NCI-H1694 treated with DMSO at 0.1 percent for 48 hours (cell line): ENCODE measurements at regions not wholly inside any gene's neighbourhood (a gene's known extent, or its start where the extent isn't known, plus 50 kb on each side); places are given as distances from the start of the nearest gene placed in this dataset.
A peak's percentile ranks its signal among the peaks of the same experiment; 100 is the strongest.

Source experiments
- DNase-seq: peaks from one replicate; lab custom pipeline; 2025; lab: John Stamatoyannopoulos, UW

GRCh38 chr2:12930391-12930790 lies 213.7 kb downstream of the TRIB2 start:
- no peak for DNase-seq

- peak; percentile 78 for DNase-seq
Observed at GRCh38 chr2:12931186-12931844, 214.6 kb downstream of the TRIB2 start.

- DNase-seq = no peak
Observed at GRCh38 chr2:12932192-12932591, 215.5 kb downstream of the TRIB2 start.

GRCh38 chr2:12934146-12934756 lies 217.5 kb downstream of the TRIB2 start:
- no peak for DNase-seq

- DNase-seq = no peak
Observed at GRCh38 chr2:12935222-12935621, 218.5 kb downstream of the TRIB2 start.

GRCh38 chr2:12935796-12936195 lies 219.1 kb downstream of the TRIB2 start:
- DNase-seq = no peak

- no peak for DNase-seq
Observed at GRCh38 chr2:12941203-12941602, 224.5 kb downstream of the TRIB2 start.

- DNase-seq = no peak
Observed at GRCh38 chr2:12948231-12948960, 231.7 kb downstream of the TRIB2 start.

- no peak for DNase-seq
Observed at GRCh38 chr2:12948961-12949353, 232.2 kb downstream of the TRIB2 start.

- DNase-seq = no peak
Observed at GRCh38 chr2:12949406-12949805, 232.7 kb downstream of the TRIB2 start.

GRCh38 chr2:12950174-12950573 lies 233.4 kb downstream of the TRIB2 start:
- no peak for DNase-seq

- DNase-seq = no peak
Observed at GRCh38 chr2:12950957-12951656, 234.4 kb downstream of the TRIB2 start.

- DNase-seq = no peak
Observed at GRCh38 chr2:12951657-12951973, 234.9 kb downstream of the TRIB2 start.

- no peak for DNase-seq
Observed at GRCh38 chr2:12953596-12953995, 236.9 kb downstream of the TRIB2 start.

- DNase-seq = no peak
Observed at GRCh38 chr2:12955864-12956263, 239.1 kb downstream of the TRIB2 start.

- no peak for DNase-seq
Observed at GRCh38 chr2:12957251-12957650, 240.5 kb downstream of the TRIB2 start.

- DNase-seq = no peak
Observed at GRCh38 chr2:12959935-12960334, 243.2 kb downstream of the TRIB2 start.

GRCh38 chr2:12960671-12961070 lies 243.9 kb downstream of the TRIB2 start:
- no peak for DNase-seq

- DNase-seq = no peak
Observed at GRCh38 chr2:12964904-12965539, 248.3 kb downstream of the TRIB2 start.

GRCh38 chr2:12965540-12966269 lies 249.0 kb downstream of the TRIB2 start:
- DNase-seq = peak; percentile 27

- no peak for DNase-seq
Observed at GRCh38 chr2:12967804-12968203, 251.1 kb downstream of the TRIB2 start.

- DNase-seq = no peak
Observed at GRCh38 chr2:12968399-12968798, 251.7 kb downstream of the TRIB2 start.
